ENCODE measurements at regions not wholly inside any gene's neighbourhood (a gene's known extent, or its start where the extent isn't known, plus 50 kb on each side); places are given as distances from the start of the nearest gene placed in this dataset.

GRCh38 chr6:14735956-14736486, 509.8 kb upstream of the JARID2 start:
- Histone ChIP-seq H3K27ac (ENCODE audit: low read length) (no peak overlapping the region), H3K4me1 (ENCODE audit: control insufficient read depth, insufficient read depth, low read length) (0 out of 2 replicates have a peak, but pooled peaks cover 1% of the 10 kb centered on the region), H3K9me3 (ENCODE audit: control insufficient read depth, insufficient read depth, low read length) (no peaks in the 10 kb centered on the region), H3K4me3 (ENCODE audit: low read length) (no peak overlapping the region), H3K27me3 (ENCODE audit: control insufficient read depth, insufficient read depth, low read length) (no peaks in the 10 kb centered on the region), H3K36me3 (ENCODE audit: control insufficient read depth, insufficient read depth, low read length) (no peaks in the 10 kb centered on the region)
- no CpG with 5 or more reads among the region's 1 CpG for WGBS (ENCODE audit: insufficient coverage, insufficient read length)
- no peak for DNase-seq (ENCODE audit: low read depth, low spot score)

GRCh38 chr6:14736554-14736953, 509.3 kb upstream of the JARID2 start:
- no peaks in the 10 kb centered on the region for H3K9me3 ChIP-seq (ENCODE audit: control insufficient read depth, insufficient read depth, low read length)
- no CpG with 5 or more reads among the region's 2 CpGs for WGBS (ENCODE audit: insufficient coverage, insufficient read length)
- H3K4me1 ChIP-seq (ENCODE audit: control insufficient read depth, insufficient read depth, low read length): 0 out of 2 replicates have a peak, but pooled peaks cover 1% of the 10 kb centered on the region
- H3K27ac ChIP-seq (ENCODE audit: low read length): no peak overlapping the region
- H3K4me3 ChIP-seq (ENCODE audit: low read length): no peak overlapping the region
- no peaks in the 10 kb centered on the region for H3K36me3 ChIP-seq (ENCODE audit: control insufficient read depth, insufficient read depth, low read length)
- H3K27me3 ChIP-seq (ENCODE audit: control insufficient read depth, insufficient read depth, low read length): no peaks in the 10 kb centered on the region
- DNase-seq (ENCODE audit: low read depth, low spot score): no peak

GRCh38 chr6:14738497-14738896, 507.4 kb upstream of the JARID2 start:
- DNase-seq (ENCODE audit: low read depth, low spot score): no peak
- no peaks in the 10 kb centered on the region for H3K27me3 ChIP-seq (ENCODE audit: control insufficient read depth, insufficient read depth, low read length)
- no peaks in the 10 kb centered on the region for H3K9me3 ChIP-seq (ENCODE audit: control insufficient read depth, insufficient read depth, low read length)
- H3K4me3 ChIP-seq (ENCODE audit: low read length): no peak overlapping the region
- no peak overlapping the region for H3K27ac ChIP-seq (ENCODE audit: low read length)
- no CpG with 5 or more reads among the region's 2 CpGs for WGBS (ENCODE audit: insufficient coverage, insufficient read length)
- H3K36me3 ChIP-seq (ENCODE audit: control insufficient read depth, insufficient read depth, low read length): no peaks in the 10 kb centered on the region
- no peaks in the 10 kb centered on the region for H3K4me1 ChIP-seq (ENCODE audit: control insufficient read depth, insufficient read depth, low read length)

- Histone ChIP-seq H3K36me3 (ENCODE audit: control insufficient read depth, insufficient read depth, low read length) (no peaks in the 10 kb centered on the region), H3K27me3 (ENCODE audit: control insufficient read depth, insufficient read depth, low read length) (no peaks in the 10 kb centered on the region), H3K27ac (ENCODE audit: low read length) (no peak overlapping the region), H3K4me1 (ENCODE audit: control insufficient read depth, insufficient read depth, low read length) (no peaks in the 10 kb centered on the region), H3K4me3 (ENCODE audit: low read length) (no peak overlapping the region), H3K9me3 (ENCODE audit: control insufficient read depth, insufficient read depth, low read length) (no peaks in the 10 kb centered on the region)
- WGBS (ENCODE audit: insufficient coverage, insufficient read length): no CpG with 5 or more reads among the region's 5 CpGs
- no peak for DNase-seq (ENCODE audit: low read depth, low spot score)
Measured at GRCh38 chr6:14738933-14739332, 506.9 kb upstream of the JARID2 start.

- H3K36me3 ChIP-seq (ENCODE audit: control insufficient read depth, insufficient read depth, low read length): no peaks in the 10 kb centered on the region
- no peak overlapping the region for H3K4me3 ChIP-seq (ENCODE audit: low read length)
- no peak overlapping the region for H3K27ac ChIP-seq (ENCODE audit: low read length)
- H3K9me3 ChIP-seq (ENCODE audit: control insufficient read depth, insufficient read depth, low read length): no peaks in the 10 kb centered on the region
- H3K27me3 ChIP-seq (ENCODE audit: control insufficient read depth, insufficient read depth, low read length): no peaks in the 10 kb centered on the region
- no CpG with 5 or more reads among the region's 7 CpGs for WGBS (ENCODE audit: insufficient coverage, insufficient read length)
- H3K4me1 ChIP-seq (ENCODE audit: control insufficient read depth, insufficient read depth, low read length): no peaks in the 10 kb centered on the region
- DNase-seq (ENCODE audit: low read depth, low spot score): no peak
Measured at GRCh38 chr6:14739827-14740226, 506.0 kb upstream of the JARID2 start.

- WGBS (ENCODE audit: insufficient coverage, insufficient read length): no CpG with 5 or more reads among the region's 2 CpGs
- no peaks in the 10 kb centered on the region for H3K9me3 ChIP-seq (ENCODE audit: control insufficient read depth, insufficient read depth, low read length)
- H3K36me3 ChIP-seq (ENCODE audit: control insufficient read depth, insufficient read depth, low read length): no peaks in the 10 kb centered on the region
- DNase-seq (ENCODE audit: low read depth, low spot score): no peak
- no peaks in the 10 kb centered on the region for H3K27me3 ChIP-seq (ENCODE audit: control insufficient read depth, insufficient read depth, low read length)
- no peak overlapping the region for H3K27ac ChIP-seq (ENCODE audit: low read length)
- no peak overlapping the region for H3K4me3 ChIP-seq (ENCODE audit: low read length)
- H3K4me1 ChIP-seq (ENCODE audit: control insufficient read depth, insufficient read depth, low read length): no peaks in the 10 kb centered on the region
Measured at GRCh38 chr6:14742171-14742570, 503.7 kb upstream of the JARID2 start.

GRCh38 chr6:14742680-14743079, 503.2 kb upstream of the JARID2 start:
- no CpG with 5 or more reads among the region's 5 CpGs for whole genome bisulfite sequencing (ENCODE audit: insufficient coverage, insufficient read length)
- no peak overlapping the region for H3K27ac ChIP-seq (ENCODE audit: low read length)
- H3K4me3 ChIP-seq (ENCODE audit: low read length): no peak overlapping the region

GRCh38 chr6:14743144-14743473, 502.8 kb upstream of the JARID2 start:
- no peak overlapping the region for H3K4me3 ChIP-seq (ENCODE audit: low read length)
- H3K27me3 ChIP-seq (ENCODE audit: control insufficient read depth, insufficient read depth, low read length): no peaks in the 10 kb centered on the region
- DNase-seq (ENCODE audit: low read depth, low spot score): no peak
- H3K9me3 ChIP-seq (ENCODE audit: control insufficient read depth, insufficient read depth, low read length): no peaks in the 10 kb centered on the region
- H3K4me1 ChIP-seq (ENCODE audit: control insufficient read depth, insufficient read depth, low read length): no peaks in the 10 kb centered on the region
- no CpG with 5 or more reads among the region's 2 CpGs for WGBS (ENCODE audit: insufficient coverage, insufficient read length)
- no peaks in the 10 kb centered on the region for H3K36me3 ChIP-seq (ENCODE audit: control insufficient read depth, insufficient read depth, low read length)
- no peak overlapping the region for H3K27ac ChIP-seq (ENCODE audit: low read length)

More at GRCh38 chr6:14742680-14743079, 503.2 kb upstream of the JARID2 start:
- Histone ChIP-seq H3K36me3 (ENCODE audit: control insufficient read depth, insufficient read depth, low read length) (no peaks in the 10 kb centered on the region), H3K9me3 (ENCODE audit: control insufficient read depth, insufficient read depth, low read length) (no peaks in the 10 kb centered on the region), H3K4me1 (ENCODE audit: control insufficient read depth, insufficient read depth, low read length) (no peaks in the 10 kb centered on the region), H3K27me3 (ENCODE audit: control insufficient read depth, insufficient read depth, low read length) (no peaks in the 10 kb centered on the region)
- no peak for DNase-seq (ENCODE audit: low read depth, low spot score)

- no peaks in the 10 kb centered on the region for H3K36me3 ChIP-seq (ENCODE audit: control insufficient read depth, insufficient read depth, low read length)
- H3K27me3 ChIP-seq (ENCODE audit: control insufficient read depth, insufficient read depth, low read length): no peaks in the 10 kb centered on the region
- WGBS (ENCODE audit: insufficient coverage, insufficient read length): no CpG with 5 or more reads among the region's 7 CpGs
- no peaks in the 10 kb centered on the region for H3K9me3 ChIP-seq (ENCODE audit: control insufficient read depth, insufficient read depth, low read length)
- DNase-seq (ENCODE audit: low read depth, low spot score): no peak
- H3K4me1 ChIP-seq (ENCODE audit: control insufficient read depth, insufficient read depth, low read length): no peaks in the 10 kb centered on the region
- no peak overlapping the region for H3K27ac ChIP-seq (ENCODE audit: low read length)
- no peak overlapping the region for H3K4me3 ChIP-seq (ENCODE audit: low read length)
Measured at GRCh38 chr6:14743474-14744211, 502.2 kb upstream of the JARID2 start.

- no peak overlapping the region for H3K27ac ChIP-seq (ENCODE audit: low read length)
- no peaks in the 10 kb centered on the region for H3K27me3 ChIP-seq (ENCODE audit: control insufficient read depth, insufficient read depth, low read length)
- H3K36me3 ChIP-seq (ENCODE audit: control insufficient read depth, insufficient read depth, low read length): no peaks in the 10 kb centered on the region
- WGBS (ENCODE audit: insufficient coverage, insufficient read length): no CpG with 5 or more reads among the region's 3 CpGs
- H3K4me3 ChIP-seq (ENCODE audit: low read length): no peak overlapping the region
- DNase-seq (ENCODE audit: low read depth, low spot score): no peak
- H3K4me1 ChIP-seq (ENCODE audit: control insufficient read depth, insufficient read depth, low read length): no peaks in the 10 kb centered on the region
- no peaks in the 10 kb centered on the region for H3K9me3 ChIP-seq (ENCODE audit: control insufficient read depth, insufficient read depth, low read length)
Measured at GRCh38 chr6:14744212-14744556, 501.7 kb upstream of the JARID2 start.
